Osteocyte (in vitro differentiated cells): ENCODE measurements at regions not wholly inside any gene's neighbourhood (a gene's known extent, or its start where the extent isn't known, plus 50 kb on each side); places are given as distances from the start of the nearest gene placed in this dataset.
"Not testable (repeated sequence)": the region's sequence is repeated elsewhere in the genome, so short reads cannot be mapped to it uniquely, and the experiment has no call there.

Source experiments
- DNase-seq: peaks from one replicate; pipeline ENCODE4 v3.0.0; 2021; ENCODE audit warnings: mixed read lengths; ENCODE audit not compliant: unreplicated experiment; ENCODE audit errors: extremely low spot score
- H3K27ac Mint-ChIP-seq: one replicate; pipeline ENCODE4 v1.8.0; 2021; ENCODE audit warnings: mild to moderate bottlenecking, mixed read lengths; ENCODE audit not compliant: unreplicated experiment
- H3K27me3 Mint-ChIP-seq: one replicate; pipeline ENCODE4 v1.8.0; 2021; ENCODE audit warnings: mixed read lengths; ENCODE audit not compliant: unreplicated experiment
- H3K36me3 Mint-ChIP-seq: one replicate; pipeline ENCODE4 v1.8.0; 2021; ENCODE audit warnings: mixed read lengths; ENCODE audit not compliant: unreplicated experiment
- H3K4me1 Mint-ChIP-seq: one replicate; pipeline ENCODE4 v1.8.0; 2021; ENCODE audit warnings: mixed read lengths; ENCODE audit not compliant: unreplicated experiment
- H3K4me3 Mint-ChIP-seq: one replicate; pipeline ENCODE4 v1.8.0; 2021; ENCODE audit warnings: mild to moderate bottlenecking, moderate library complexity, mixed read lengths; ENCODE audit not compliant: unreplicated experiment
- H3K9me3 Mint-ChIP-seq: one replicate; pipeline ENCODE4 v1.8.0; 2021; ENCODE audit warnings: mixed read lengths; ENCODE audit not compliant: unreplicated experiment
- CTCF ChIP-seq: fragments of 200-600 bp; sonication (generic); IDR thresholded peaks from 2 replicates; pipeline ENCODE4 v1.5.0; 2021; ENCODE audit warnings: antibody characterized with exemption, mild to moderate bottlenecking, moderate library complexity

GRCh38 chr16:34802848-34803599 lies 1343.6 kb downstream of the TP53TG3F start:
- no peaks in the 10 kb centered on the region for H3K4me1 Mint-ChIP-seq

GRCh38 chr16:34803683-34804416 lies 1344.4 kb downstream of the TP53TG3F start:
- DNase-seq = peak; percentile 86
- no peak overlapping the region for H3K4me3 Mint-ChIP-seq
- no peak for TF ChIP-seq CTCF
- no peaks in the 10 kb centered on the region for H3K4me1 Mint-ChIP-seq
- no peaks in the 10 kb centered on the region for H3K27me3 Mint-ChIP-seq
- H3K36me3 Mint-ChIP-seq = no peaks in the 10 kb centered on the region
- H3K9me3 Mint-ChIP-seq = peaks cover 23% of the 10 kb centered on the region
- H3K27ac Mint-ChIP-seq = no peak overlapping the region

More at GRCh38 chr16:34802848-34803599, 1343.6 kb downstream of the TP53TG3F start:
- Mint-ChIP-seq H3K4me3 (no peak overlapping the region), H3K27ac (no peak overlapping the region), H3K27me3 (no peaks in the 10 kb centered on the region), H3K9me3 (peaks cover 30% of the 10 kb centered on the region), H3K36me3 (no peaks in the 10 kb centered on the region)
- peak; percentile 85 for DNase-seq
- no peak for TF ChIP-seq CTCF

GRCh38 chr16:34806992-34807644 lies 1347.7 kb downstream of the TP53TG3F start:
- not testable (repeated sequence) for H3K27ac Mint-ChIP-seq, H3K4me3 Mint-ChIP-seq, H3K27me3 Mint-ChIP-seq, H3K9me3 Mint-ChIP-seq, DNase-seq, H3K4me1 Mint-ChIP-seq, H3K36me3 Mint-ChIP-seq

GRCh38 chr16:34807844-34808243 lies 1348.4 kb downstream of the TP53TG3F start:
- H3K27me3 Mint-ChIP-seq, H3K9me3 Mint-ChIP-seq, DNase-seq, H3K4me1 Mint-ChIP-seq, H3K4me3 Mint-ChIP-seq, H3K27ac Mint-ChIP-seq, H3K36me3 Mint-ChIP-seq: not testable (repeated sequence)

GRCh38 chr16:34808530-34808929 lies 1349.1 kb downstream of the TP53TG3F start:
- DNase-seq, H3K4me3 Mint-ChIP-seq, H3K27me3 Mint-ChIP-seq, H3K9me3 Mint-ChIP-seq, H3K36me3 Mint-ChIP-seq, H3K4me1 Mint-ChIP-seq, H3K27ac Mint-ChIP-seq: not testable (repeated sequence)
